ENCODE measurements at regions not wholly inside any gene's neighbourhood (a gene's known extent, or its start where the extent isn't known, plus 50 kb on each side); places are given as distances from the start of the nearest gene placed in this dataset.

GRCh38 chr4:71247706-71248105 is 91.1 kb upstream of the SLC4A4 start:
- Histone ChIP-seq H3K36me3 (ENCODE audit: insufficient read depth) (no peaks in the 10 kb centered on the region), H3K27me3 (ENCODE audit: insufficient read depth, low read depth) (no peaks in the 10 kb centered on the region), H3K79me2 (ENCODE audit: insufficient read depth, low read depth) (no peaks in the 10 kb centered on the region), H3K9ac (no peak overlapping the region), H2AFZ (ENCODE audit: low read depth) (no peak overlapping the region), H3K27ac (no peak overlapping the region), H3K4me3 (IDR thresholded peaks at IDR 0.05; ENCODE audit: insufficient read depth, low read depth, low read length) (no peak overlapping the region), H3K4me2 (no peak overlapping the region), H3K4me1 (ENCODE audit: low read depth, poor library complexity, severe bottlenecking) (no peaks in the 10 kb centered on the region), H4K20me1 (ENCODE audit: insufficient read depth) (no peaks in the 10 kb centered on the region)
- no peak for TF ChIP-seq CTCF (conservative IDR thresholded peaks at IDR 0.05; ENCODE audit: low read depth, low read length)

GRCh38 chr4:71251261-71251660 is 87.6 kb upstream of the SLC4A4 start:
- Histone ChIP-seq H3K27ac (no peak overlapping the region), H3K79me2 (ENCODE audit: insufficient read depth, low read depth) (no peaks in the 10 kb centered on the region), H3K36me3 (ENCODE audit: insufficient read depth) (no peaks in the 10 kb centered on the region), H3K4me2 (no peak overlapping the region), H4K20me1 (ENCODE audit: insufficient read depth) (no peaks in the 10 kb centered on the region), H3K4me3 (IDR thresholded peaks at IDR 0.05; ENCODE audit: insufficient read depth, low read depth, low read length) (no peak overlapping the region), H3K27me3 (ENCODE audit: insufficient read depth, low read depth) (no peaks in the 10 kb centered on the region), H2AFZ (ENCODE audit: low read depth) (no peak overlapping the region), H3K9ac (no peak overlapping the region), H3K4me1 (ENCODE audit: low read depth, poor library complexity, severe bottlenecking) (no peaks in the 10 kb centered on the region)
- no peak for TF ChIP-seq CTCF (conservative IDR thresholded peaks at IDR 0.05; ENCODE audit: low read depth, low read length)

GRCh38 chr4:71253545-71253944 is 85.3 kb upstream of the SLC4A4 start:
- Histone ChIP-seq H4K20me1 (ENCODE audit: insufficient read depth) (no peaks in the 10 kb centered on the region), H3K4me3 (IDR thresholded peaks at IDR 0.05; ENCODE audit: insufficient read depth, low read depth, low read length) (no peak overlapping the region), H3K79me2 (ENCODE audit: insufficient read depth, low read depth) (no peaks in the 10 kb centered on the region), H2AFZ (ENCODE audit: low read depth) (no peak overlapping the region), H3K4me2 (no peak overlapping the region), H3K4me1 (ENCODE audit: low read depth, poor library complexity, severe bottlenecking) (no peaks in the 10 kb centered on the region), H3K9ac (no peak overlapping the region), H3K27ac (no peak overlapping the region), H3K27me3 (ENCODE audit: insufficient read depth, low read depth) (no peaks in the 10 kb centered on the region), H3K36me3 (ENCODE audit: insufficient read depth) (no peaks in the 10 kb centered on the region)
- TF ChIP-seq CTCF (conservative IDR thresholded peaks at IDR 0.05; ENCODE audit: low read depth, low read length): no peak

- Histone ChIP-seq H3K27me3 (ENCODE audit: insufficient read depth, low read depth) (no peaks in the 10 kb centered on the region), H3K36me3 (ENCODE audit: insufficient read depth) (no peaks in the 10 kb centered on the region), H3K27ac (no peak overlapping the region), H3K9ac (no peak overlapping the region), H3K4me2 (no peak overlapping the region), H4K20me1 (ENCODE audit: insufficient read depth) (no peaks in the 10 kb centered on the region), H3K4me3 (IDR thresholded peaks at IDR 0.05; ENCODE audit: insufficient read depth, low read depth, low read length) (no peak overlapping the region), H2AFZ (ENCODE audit: low read depth) (no peak overlapping the region), H3K4me1 (ENCODE audit: low read depth, poor library complexity, severe bottlenecking) (no peaks in the 10 kb centered on the region), H3K79me2 (ENCODE audit: insufficient read depth, low read depth) (no peaks in the 10 kb centered on the region)
- TF ChIP-seq CTCF (conservative IDR thresholded peaks at IDR 0.05; ENCODE audit: low read depth, low read length): no peak
Measured at GRCh38 chr4:71254451-71255012, 84.3 kb upstream of the SLC4A4 start.
